Activated CD8-positive, alpha-beta memory T cell treated with anti-CD3 and anti-CD28 coated beads for 36 hours (primary cell): ENCODE measurements at regions not wholly inside any gene's neighbourhood (a gene's known extent, or its start where the extent isn't known, plus 50 kb on each side); places are given as distances from the start of the nearest gene placed in this dataset.
"Not testable (repeated sequence)": the region's sequence is repeated elsewhere in the genome, so short reads cannot be mapped to it uniquely, and the experiment has no call there.

Source experiments
- CTCF ChIA-PET: fragments of 350-600 bp; sonication (Branson Sonifier 250); formaldehyde crosslinking; loops from one replicate; lab custom pipeline; 2021; ENCODE audit warnings: antibody characterized with exemption; lab: Charles Lee
- POLR2A ChIA-PET: fragments of 350-600 bp; sonication (Branson Sonifier 250); formaldehyde crosslinking; loops from one replicate; lab custom pipeline; 2021; ENCODE audit warnings: antibody characterized with exemption; lab: Charles Lee

DNA sequence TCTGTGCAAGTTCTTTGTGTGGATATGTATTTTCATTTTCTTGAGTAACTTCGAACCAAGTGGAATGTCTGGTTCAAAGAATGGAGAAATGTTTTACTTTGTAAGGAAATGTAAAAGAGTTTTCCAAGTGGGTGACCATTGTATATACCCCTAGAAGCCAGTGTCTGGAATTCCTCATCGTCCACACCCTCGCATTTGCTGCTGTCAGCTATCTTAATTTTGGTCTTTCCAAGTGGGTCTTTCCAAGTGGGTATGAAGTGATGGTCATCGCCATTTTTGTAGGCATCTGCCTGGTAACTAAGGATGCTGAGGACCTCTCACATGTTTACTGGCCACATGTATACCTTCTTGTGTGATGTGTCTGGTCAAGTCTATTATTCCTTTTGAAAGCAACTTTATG, 547.5 kb downstream of the TBC1D22A start:
- POLR2A ChIA-PET, result no interaction called here
- CTCF ChIA-PET, result no interaction called here

DNA sequence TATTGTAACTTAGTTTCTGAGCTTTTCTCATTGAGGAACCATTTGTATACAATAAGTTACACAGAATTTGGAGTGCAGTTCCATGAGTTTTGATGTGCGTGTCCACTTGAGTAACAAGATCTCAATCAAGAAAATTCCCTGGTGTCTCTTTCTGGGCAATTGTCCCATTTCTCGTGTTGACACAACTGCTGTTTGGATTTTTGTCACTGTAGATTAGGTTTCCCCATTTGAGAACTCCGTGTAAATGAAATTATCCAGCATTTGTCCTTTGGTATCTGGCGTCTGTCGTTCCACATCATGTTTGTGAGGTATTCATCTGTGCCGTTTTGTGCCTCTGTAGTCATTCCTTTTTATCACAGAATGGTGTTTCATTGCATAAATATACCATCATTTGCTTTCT, 547.0 kb downstream of the TBC1D22A start:
- ChIA-PET CTCF (no interaction called here), POLR2A (no interaction called here)

DNA sequence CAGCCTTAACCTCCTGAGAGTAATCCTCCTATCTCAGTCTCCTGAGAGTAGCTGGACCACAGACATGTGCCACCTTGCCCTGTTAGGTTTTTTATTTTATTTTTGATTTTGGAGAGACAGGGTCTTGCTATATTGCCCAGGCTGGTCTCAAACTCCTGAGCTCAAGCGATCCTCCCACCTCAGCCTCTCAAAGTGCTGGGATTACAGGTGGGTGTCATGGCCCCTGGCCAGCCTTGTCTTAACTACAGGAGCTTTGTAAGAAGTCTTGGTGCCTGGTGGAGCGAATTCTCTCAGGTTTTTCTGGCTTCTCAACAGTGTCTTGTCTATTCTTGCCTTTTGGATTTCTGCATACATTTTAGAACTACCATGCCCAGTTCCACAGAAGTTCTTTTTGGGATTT, 546.4 kb downstream of the TBC1D22A start:
- ChIA-PET CTCF (no interaction called here), POLR2A (no interaction called here)

DNA sequence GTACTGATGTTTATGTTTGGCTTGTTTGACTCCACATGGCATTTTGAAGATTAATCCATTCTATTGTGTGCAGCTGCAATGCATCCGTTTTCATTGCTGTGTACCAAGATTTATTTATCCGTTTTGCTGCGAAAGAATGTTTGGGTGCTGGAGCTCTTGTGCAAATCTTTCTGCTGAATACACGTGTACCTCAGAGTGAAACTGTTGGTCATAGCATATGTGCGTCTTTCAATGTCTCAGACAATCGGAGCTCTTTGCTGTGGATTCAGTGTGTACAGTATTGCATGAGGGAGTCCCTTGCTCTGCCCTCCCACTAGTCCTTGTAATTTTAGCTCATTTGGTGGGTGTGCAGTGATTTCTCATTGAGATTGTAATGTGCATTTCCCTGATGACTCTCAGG, 545.4 kb downstream of the TBC1D22A start:
- POLR2A ChIA-PET, result no interaction called here
- CTCF ChIA-PET, result no interaction called here

DNA sequence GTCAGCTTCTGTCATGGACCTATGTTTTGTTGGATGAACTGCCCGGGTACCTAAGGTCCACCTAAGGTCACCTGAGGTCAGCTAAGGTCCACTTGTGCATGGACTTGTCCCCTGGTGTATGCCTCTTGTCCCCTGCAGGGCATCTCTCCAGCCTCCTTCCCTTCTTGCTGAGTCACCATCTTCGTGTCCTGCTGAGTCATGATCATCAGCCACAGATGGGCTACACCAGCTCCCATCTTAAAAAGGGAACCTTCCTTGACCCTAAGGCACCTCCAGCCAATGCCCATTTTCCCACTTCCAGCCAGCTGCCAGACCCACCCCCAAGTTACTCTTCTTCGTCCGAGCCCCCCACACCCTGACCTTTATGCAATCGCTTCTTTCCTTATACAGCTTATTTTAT, 544.9 kb downstream of the TBC1D22A start:
- CTCF ChIA-PET, result no interaction called here
- POLR2A ChIA-PET, result no interaction called here

DNA sequence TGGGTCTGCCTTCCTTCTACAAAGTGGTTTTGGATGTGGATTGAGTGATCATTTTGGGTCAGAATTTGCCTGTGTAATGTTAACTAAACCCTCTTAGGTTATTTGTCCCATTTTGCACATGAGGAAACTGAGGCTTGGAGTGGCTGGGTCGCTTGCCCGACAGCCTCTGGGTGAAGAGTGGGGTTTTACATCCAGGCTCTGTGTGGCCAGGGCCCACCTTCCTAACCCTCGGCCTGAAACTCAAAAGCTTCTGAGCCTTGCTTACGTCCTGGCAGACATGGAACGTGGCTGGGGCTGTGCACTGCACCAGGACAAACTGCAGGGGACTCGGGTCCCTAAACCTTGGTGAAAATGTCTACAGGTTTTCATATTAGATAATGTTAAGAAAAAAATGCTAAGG, 542.4 kb downstream of the TBC1D22A start:
- ChIA-PET POLR2A (no interaction called here), CTCF (interaction anchor here (0.6 kb wide), 1 partner anchor 16 kb away, joined by 3 read pairs; no protein-coding TSS in a partner anchor)

DNA sequence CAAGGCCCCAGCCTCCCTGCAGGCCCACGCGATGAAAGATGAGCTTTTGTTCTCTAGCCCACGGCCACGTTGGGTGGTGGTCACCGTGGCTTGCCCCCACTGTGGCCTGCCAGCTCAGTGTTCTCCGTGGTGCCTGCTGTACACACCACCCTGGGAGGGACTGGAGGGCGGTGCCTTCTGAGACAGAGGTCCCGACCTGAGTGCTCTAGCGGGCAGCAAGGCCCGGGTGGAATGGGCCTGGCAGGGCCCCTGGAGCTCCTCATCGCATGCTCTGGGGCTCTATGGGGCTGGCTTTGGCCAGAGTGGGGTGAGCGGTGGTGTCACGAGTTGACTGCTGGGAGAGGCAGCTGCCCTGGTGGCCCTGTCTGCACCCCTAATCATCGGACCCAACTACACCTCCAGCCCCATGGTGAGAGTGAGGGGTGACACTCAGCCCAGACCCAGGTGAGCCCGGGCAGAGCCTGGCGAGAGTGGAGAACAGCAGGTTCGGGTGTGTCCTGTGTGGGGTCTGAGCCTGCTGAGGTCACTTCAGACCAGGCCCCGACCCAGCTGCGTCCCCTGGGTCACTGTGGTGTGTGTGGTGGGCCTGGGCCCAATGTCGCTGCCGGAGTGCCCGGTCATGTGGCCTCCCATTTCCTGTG, 541.9 kb downstream of the TBC1D22A start:
- ChIA-PET CTCF (interaction anchor here (0.6 kb wide), 1 partner anchor 15 kb away, joined by 3 read pairs; no protein-coding TSS in a partner anchor), POLR2A (no interaction called here)

DNA sequence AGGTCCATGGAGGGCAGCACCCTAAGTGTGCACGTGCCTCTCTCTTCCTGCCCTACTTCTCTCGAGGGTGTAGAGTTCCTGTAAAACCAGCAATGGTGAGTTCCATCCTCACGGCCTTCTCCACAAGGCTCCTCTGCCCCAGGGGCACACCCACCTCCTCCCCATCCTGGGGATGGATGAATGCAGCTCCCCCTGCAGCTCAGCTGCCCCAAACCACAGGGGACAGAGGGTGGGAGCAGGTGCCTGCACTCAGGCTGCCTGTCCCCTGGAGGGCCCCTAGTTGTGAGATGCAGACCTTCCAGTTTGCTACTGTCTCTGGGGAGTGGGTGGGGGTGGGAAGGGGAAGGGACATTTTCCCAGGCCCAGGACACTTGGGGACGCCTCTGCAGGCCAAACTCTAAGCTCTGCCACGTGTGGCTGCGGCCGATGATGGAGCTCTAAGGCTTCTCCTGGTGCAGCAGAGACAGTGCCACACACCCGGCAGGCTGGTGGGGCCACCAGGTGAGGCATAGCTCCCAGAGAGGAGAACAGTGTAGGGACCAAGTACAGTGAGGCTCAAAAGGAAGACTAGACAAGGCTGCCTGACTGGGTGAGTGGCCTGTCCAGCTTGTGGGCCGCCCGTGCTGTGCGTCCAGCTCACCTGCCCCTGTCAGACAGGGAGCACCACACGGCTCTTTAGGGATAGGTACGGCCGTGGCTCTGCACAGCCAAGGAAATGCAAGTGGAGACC, 540.9 kb downstream of the TBC1D22A start:
- CTCF ChIA-PET, result no interaction called here
- POLR2A ChIA-PET, result no interaction called here

DNA sequence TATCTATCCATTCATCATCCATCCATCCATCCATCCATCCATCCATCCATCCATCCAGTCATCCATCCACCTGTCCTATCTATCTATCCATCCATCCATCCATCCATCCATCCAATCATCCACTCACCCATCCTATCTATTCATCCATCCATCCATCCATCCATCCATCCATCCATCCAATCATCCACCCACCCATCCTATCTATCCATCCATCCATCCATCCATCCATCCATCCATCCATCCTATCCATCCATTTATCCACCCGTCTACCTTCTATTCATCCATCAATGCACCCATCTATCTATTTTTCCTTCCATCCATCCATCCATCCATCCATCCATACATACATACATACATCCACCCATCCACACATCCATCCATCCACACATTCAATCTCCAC, 540.1 kb downstream of the TBC1D22A start:
- CTCF ChIA-PET, result not testable (repeated sequence)

DNA sequence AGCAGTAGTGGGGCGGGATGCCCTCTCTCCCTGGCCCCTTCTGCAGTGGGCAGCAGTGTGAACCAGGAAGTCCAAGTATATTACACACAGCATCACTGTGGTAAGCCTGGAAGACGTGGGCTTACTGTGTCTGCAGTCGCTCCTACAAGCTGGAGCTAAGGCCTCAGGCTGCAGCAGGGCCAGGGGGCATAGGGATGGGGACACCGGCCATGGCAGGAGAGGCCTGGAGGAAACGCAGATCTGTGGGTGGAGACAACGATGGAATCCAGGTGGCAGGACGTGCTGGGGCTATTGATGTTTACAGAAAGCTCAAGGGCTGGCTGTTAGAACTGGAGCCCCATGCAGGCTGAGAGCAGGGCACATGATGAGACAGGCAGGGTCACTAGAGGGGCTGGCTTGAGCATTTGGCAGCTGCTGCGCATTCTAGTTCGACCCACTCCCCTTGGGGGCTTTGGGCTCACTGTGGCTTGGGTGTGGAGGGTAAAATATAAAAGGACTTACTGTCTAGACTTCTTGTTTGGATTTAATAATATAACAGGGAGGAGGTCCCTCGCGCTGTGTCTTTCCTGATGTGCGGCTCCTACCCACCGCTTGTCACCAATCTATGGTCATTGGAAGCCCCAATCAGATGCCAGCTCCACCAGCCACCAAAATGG, 539.5 kb downstream of the TBC1D22A start:
- ChIA-PET POLR2A (no interaction called here), CTCF (no interaction called here)

More for the DNA sequence above, 540.1 kb downstream of the TBC1D22A start:
- POLR2A ChIA-PET, result not testable (repeated sequence)

DNA sequence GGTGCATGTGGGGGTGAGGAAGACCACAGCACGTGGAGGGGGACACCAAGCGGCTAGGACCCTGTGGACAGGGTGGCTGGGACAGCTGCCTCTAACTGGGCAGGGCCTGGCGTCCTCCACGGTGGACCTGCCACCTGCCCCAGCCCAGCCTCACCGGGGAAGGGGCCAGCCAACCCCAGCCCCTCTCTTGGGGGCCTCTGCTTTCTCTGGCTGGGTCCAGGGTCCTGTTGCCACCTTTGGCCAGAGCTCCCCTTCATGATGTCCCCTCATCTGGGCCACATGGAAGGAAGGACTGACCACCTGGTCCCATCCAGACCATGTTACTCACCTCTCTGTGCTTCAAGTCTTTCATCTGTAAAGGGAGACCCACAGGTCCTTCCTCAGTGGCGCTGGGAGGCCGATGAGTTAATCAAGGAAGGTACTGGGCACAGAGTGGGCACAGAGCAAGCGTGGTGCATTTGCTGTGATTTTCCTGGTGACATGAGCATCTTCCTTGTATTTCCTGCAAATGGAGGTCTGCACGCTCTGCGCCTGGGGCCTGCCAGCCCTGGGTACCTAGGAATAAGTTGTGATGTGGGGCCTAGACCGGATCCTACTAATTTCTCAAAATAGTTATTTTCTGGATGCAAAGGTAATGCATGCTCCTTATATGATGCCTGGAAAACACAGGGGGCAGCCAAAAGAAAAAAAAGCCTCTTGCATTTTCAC, 538.4 kb downstream of the TBC1D22A start:
- POLR2A ChIA-PET, result no interaction called here
- CTCF ChIA-PET, result no interaction called here

DNA sequence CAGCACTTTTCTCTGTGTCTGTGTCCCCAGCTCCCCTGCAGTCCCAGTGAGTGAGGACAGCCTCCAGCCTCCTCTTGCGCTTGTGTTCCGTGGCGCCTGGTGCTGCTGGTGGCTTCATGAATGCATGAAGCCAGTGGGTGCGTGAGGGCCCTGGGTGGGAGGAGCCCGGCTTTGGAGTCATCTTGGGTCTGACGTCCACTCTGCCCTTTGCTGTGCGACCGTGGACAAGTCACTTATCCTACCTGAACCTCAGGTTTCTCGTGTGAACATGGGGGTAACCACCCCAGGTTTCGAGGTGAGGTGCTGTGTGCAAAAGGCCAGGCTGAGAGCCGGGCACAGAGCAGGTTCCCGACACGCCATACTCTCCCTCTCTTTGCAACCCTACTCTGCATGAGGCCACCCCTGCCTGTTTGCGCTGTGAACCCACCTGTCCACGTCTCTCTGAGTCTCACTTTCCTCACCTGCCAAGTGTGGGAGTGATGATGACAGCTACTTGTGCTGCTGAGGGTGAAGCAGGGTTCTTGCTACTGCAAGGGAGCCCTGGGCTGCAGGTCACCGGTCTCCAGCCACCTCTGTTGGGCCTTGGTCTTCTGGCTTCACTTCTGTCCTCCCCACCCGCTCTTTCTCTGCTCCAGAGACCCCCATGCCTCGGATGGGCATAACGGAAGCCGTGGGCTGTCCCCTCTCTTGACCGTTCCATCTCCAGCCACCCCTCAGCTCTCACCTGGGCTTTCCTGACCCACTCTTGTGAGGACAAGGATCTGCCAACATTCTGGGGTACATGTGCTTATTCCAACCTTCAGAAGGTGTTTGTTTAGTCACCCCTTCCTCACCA, 537.6 kb downstream of the TBC1D22A start:
- CTCF ChIA-PET, result no interaction called here
- POLR2A ChIA-PET, result no interaction called here

DNA sequence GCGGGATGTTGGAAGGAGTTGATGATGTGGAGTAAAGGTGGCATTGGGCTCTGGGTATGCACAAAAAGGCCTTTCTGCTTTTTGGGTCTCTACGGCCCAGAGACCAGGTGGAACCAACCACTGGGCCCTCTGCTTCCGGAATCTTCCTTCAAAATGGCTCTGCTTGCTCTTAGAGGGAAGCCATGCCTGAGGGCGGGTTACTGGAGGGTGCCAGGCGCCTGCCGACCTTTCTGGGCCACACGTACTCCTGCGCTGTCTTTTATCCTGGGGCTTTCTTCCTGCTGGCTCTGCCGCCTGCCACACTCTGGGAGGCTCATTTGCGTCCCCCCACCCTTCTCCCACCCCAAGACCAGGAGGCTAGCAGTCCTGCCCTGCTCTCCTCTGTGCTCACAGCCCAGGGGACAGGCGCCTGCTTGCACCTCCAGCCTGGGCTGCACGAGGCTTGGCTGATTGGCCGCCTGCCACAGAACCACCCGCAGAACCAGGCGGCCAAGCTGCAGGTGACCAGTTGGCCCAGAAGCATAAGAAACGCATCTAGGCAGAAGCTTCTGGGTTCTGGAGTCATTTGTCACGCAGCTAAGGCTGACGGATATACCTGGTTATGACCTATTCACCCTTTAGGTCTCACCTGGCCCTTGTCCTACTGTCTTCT, 536.9 kb downstream of the TBC1D22A start:
- ChIA-PET CTCF (no interaction called here), POLR2A (no interaction called here)

DNA sequence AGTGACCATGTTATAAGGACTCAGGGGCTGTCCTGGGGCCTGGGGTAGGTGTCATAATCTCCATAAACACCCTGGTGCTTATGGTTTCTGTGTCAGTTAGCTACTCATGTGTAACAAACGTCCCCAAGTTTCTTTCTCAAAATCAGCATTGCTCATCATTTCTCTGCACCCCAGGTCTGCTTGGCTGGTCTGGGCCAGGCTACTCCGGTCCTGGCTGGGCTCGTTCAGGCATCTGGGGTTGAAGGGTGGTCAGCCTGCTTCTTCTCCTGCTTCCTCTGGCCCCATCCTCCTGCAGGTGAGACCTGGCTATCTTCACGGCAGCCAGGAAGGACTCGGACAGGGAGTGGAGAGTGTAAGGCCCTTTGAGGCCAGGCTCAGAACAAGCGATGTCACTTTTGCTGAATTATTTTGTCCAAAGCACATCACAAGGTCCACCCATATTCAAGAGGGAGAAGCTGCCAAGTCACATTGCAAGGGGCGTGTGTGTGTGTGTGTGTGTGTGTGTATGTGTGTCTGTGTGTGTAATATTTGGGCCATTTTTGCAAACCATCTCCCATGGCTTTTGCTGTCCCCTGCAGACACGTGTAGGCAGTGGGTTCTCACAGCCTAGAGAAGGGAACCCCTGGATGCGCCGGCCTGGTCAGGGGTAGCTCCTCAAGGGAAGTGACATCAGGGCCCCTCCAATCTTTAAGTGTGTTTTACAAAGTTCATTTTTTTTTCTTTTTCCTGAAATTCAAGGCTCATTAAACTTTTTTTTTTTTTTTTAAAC, 535.8 kb downstream of the TBC1D22A start:
- ChIA-PET POLR2A (no interaction called here), CTCF (no interaction called here)

DNA sequence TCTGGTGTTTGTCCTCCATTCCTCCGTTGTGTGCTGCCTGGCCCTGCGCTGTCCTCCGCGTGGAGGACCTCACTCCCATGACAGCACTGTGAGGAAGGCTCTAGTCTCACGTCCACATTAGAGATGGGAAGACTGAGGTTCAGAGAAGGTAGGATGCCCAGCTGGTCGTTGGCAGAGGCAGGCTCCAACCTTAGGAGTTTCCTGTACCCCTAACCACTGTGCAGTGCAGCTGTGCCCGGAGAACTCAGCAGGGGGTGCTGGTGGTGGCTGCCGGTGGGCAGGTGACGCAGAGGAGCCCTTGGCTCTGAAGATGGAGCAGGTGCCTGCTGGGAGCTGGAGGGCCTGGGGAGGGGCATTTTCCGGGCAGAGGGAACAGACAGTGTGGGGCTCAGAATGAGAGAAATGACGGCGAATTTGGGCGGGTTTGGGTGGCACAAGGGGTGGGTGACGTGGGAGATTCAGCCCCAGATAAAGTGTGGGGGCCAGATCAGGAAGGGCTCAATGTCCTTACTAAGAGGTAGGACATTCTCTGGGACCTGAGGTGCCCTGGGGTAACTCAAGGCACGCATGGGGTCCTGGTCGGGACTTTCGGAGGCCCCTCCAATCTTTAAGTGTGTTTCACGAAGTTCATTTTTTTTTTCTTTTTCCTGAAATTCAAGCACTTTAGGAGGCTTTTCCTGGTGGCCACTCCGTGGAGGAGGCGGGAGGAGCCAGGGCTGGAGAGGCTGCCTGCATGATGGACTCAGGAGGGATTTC, 535.0 kb downstream of the TBC1D22A start:
- ChIA-PET POLR2A (no interaction called here), CTCF (no interaction called here)

DNA sequence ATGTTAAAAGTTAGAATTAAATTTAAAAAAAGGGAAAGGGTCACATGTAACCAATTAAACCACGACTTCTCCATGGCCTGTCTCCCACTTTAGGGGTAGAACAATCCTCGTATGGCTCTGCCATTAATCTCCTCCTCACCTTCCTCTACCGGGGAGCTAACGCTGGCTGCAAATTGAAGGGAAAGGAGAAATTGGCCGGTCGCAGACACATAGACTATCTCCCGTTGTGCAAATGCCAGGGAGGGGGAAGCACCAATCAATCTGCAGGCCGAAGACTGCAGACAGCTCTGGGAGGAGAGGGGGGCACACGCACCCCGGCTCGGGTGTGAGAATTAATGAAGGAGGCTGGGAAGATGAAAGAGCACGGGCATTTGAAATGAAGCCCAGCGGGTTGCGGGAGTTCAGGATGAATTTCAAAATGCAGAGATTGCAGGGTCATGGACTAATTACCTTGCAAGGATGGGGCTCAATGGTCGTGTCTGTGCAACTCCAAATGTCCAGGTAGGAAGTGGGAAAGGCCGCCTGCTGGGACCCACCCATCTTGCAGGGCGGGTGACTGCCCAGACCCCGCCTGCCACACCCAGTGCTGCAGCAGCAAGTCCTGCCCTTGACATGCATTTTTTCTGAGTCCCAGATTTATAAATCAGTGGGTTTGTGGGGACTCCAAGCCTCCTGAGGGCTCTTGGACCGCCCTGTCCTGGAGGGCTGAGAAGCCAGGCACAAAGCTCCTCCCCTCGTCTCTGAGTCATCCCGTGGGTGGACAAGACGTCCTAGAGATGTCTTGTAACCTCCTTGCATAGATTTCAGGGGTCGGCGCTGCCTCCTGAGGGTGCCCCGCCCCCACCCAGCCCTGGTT, 534.2 kb downstream of the TBC1D22A start:
- CTCF ChIA-PET, result no interaction called here
- POLR2A ChIA-PET, result no interaction called here

DNA sequence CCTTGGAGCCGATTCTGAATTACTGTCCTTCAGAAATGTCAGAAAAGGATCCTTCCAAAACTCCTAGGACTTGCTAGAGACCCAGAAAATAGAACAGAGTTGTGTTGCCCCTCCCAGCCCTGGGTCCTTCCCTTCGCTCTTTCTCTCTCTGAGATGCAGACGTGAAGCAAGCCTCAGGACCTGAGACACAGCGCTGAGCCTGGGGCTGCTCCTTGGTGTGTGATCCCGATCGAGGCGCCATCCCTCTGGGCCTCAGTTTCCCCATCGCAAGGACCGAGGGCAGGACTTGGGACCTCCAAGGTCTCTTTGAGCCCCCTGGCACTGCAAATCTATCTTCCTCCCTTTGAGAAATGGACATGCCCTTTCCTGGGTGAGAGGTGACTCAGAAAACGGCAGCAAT, 533.5 kb downstream of the TBC1D22A start:
- CTCF ChIA-PET, result no interaction called here

More for the DNA sequence above, 533.5 kb downstream of the TBC1D22A start:
- POLR2A ChIA-PET, result no interaction called here
